ENCODE measurements at regions not wholly inside any gene's neighbourhood (a gene's known extent, or its start where the extent isn't known, plus 50 kb on each side); places are given as distances from the start of the nearest gene placed in this dataset.

GRCh38 chr9:134221273-134222017, 57.1 kb upstream of the RNU6ATAC start:
- Mint-ChIP-seq H3K36me3 (ENCODE audit: low read depth) (no peaks in the 10 kb centered on the region), H3K4me3 (no peak overlapping the region), H3K9me3 (no peaks in the 10 kb centered on the region), H3K4me1 (ENCODE audit: low read depth) (no peaks in the 10 kb centered on the region), H3K27ac (no peak overlapping the region), H3K27me3 (no peaks in the 10 kb centered on the region)
- ATAC-seq, result no peak
- no peak for DNase-seq
- POLR2A ChIA-PET, result no interaction called here
- CTCF ChIA-PET, result no interaction called here
- TF ChIP-seq CTCF (IDR thresholded peaks at IDR 0.05), result no peak
- intact Hi-C loops (cut with micrococcal nuclease), result no loop called here

GRCh38 chr9:134222018-134222573, 57.7 kb upstream of the RNU6ATAC start:
- CTCF ChIA-PET, result no interaction called here

GRCh38 chr9:134223091-134223490, 58.7 kb upstream of the RNU6ATAC start:
- CTCF ChIA-PET, result no interaction called here
- no peaks in the 10 kb centered on the region for H3K9me3 Mint-ChIP-seq

More at GRCh38 chr9:134222018-134222573, 57.7 kb upstream of the RNU6ATAC start:
- POLR2A ChIA-PET, result no interaction called here
- no peaks in the 10 kb centered on the region for H3K36me3 Mint-ChIP-seq (ENCODE audit: low read depth)
- TF ChIP-seq CTCF (IDR thresholded peaks at IDR 0.05), result no peak
- ATAC-seq, result no peak
- no peaks in the 10 kb centered on the region for H3K4me1 Mint-ChIP-seq (ENCODE audit: low read depth)
- intact Hi-C loops (cut with micrococcal nuclease), result no loop called here
- H3K9me3 Mint-ChIP-seq, result no peaks in the 10 kb centered on the region
- DNase-seq, result no peak
- no peak overlapping the region for H3K27ac Mint-ChIP-seq
- no peak overlapping the region for H3K4me3 Mint-ChIP-seq
- no peaks in the 10 kb centered on the region for H3K27me3 Mint-ChIP-seq

GRCh38 chr9:134223591-134224122, 59.3 kb upstream of the RNU6ATAC start:
- no peaks in the 10 kb centered on the region for H3K27me3 Mint-ChIP-seq
- CTCF ChIA-PET, result no interaction called here
- TF ChIP-seq CTCF (IDR thresholded peaks at IDR 0.05), result no peak
- POLR2A ChIA-PET, result no interaction called here
- intact Hi-C loops (cut with micrococcal nuclease), result no loop called here
- DNase-seq (no peak), ATAC-seq (no peak)
- no peaks in the 10 kb centered on the region for H3K4me1 Mint-ChIP-seq (ENCODE audit: low read depth)
- H3K36me3 Mint-ChIP-seq (ENCODE audit: low read depth), result no peaks in the 10 kb centered on the region
- no peak overlapping the region for H3K27ac Mint-ChIP-seq
- H3K4me3 Mint-ChIP-seq, result no peak overlapping the region
- no peaks in the 10 kb centered on the region for H3K9me3 Mint-ChIP-seq

More at GRCh38 chr9:134223091-134223490, 58.7 kb upstream of the RNU6ATAC start:
- intact Hi-C loops (cut with micrococcal nuclease), result no loop called here
- Mint-ChIP-seq H3K36me3 (ENCODE audit: low read depth) (no peaks in the 10 kb centered on the region), H3K27me3 (no peaks in the 10 kb centered on the region), H3K27ac (no peak overlapping the region), H3K4me3 (no peak overlapping the region), H3K4me1 (ENCODE audit: low read depth) (no peaks in the 10 kb centered on the region)
- ATAC-seq (no peak), DNase-seq (no peak)
- TF ChIP-seq CTCF (IDR thresholded peaks at IDR 0.05), result no peak
- POLR2A ChIA-PET, result no interaction called here

- ChIA-PET CTCF (no interaction called here), POLR2A (no interaction called here)
- no peak overlapping the region for H3K27ac Mint-ChIP-seq
- no peaks in the 10 kb centered on the region for H3K36me3 Mint-ChIP-seq (ENCODE audit: low read depth)
- H3K9me3 Mint-ChIP-seq, result no peaks in the 10 kb centered on the region
- no peak for TF ChIP-seq CTCF (IDR thresholded peaks at IDR 0.05)
- intact Hi-C loops (cut with micrococcal nuclease), result no loop called here
- no peaks in the 10 kb centered on the region for H3K27me3 Mint-ChIP-seq
- no peak for DNase-seq
- H3K4me1 Mint-ChIP-seq (ENCODE audit: low read depth), result no peaks in the 10 kb centered on the region
- no peak for ATAC-seq
- no peak overlapping the region for H3K4me3 Mint-ChIP-seq
Observed at GRCh38 chr9:134224127-134224526, 59.8 kb upstream of the RNU6ATAC start.

Data from activated CD8-positive, alpha-beta T cell treated with anti-CD3 and anti-CD28 coated beads for 36 hours (primary cell).